CD14-positive monocyte (primary cell): ENCODE measurements at regions not wholly inside any gene's neighbourhood (a gene's known extent, or its start where the extent isn't known, plus 50 kb on each side); places are given as distances from the start of the nearest gene placed in this dataset.

ENCODE experiments used
- DNase-seq, 3 donors: peaks; one replicate each; pipeline ENCODE4 v3.0.0-alpha.2; 2011 to 2022
- H2AFZ ChIP-seq: 2 replicates; pipeline ENCODE4 v1.6.0; 2012; ENCODE audit warnings: mild to moderate bottlenecking, low read depth, low read length, inconsistent platforms; ENCODE audit not compliant: insufficient read depth, poor library complexity, severe bottlenecking
- H3K27ac ChIP-seq, 2 donors: 1 replicate in 1 of 2; 2 replicates in 1 of 2; pipeline ENCODE4 v1.5.1; 2012 to 2013; ENCODE audit warnings: low read length in 2 of 2, control low read depth in 1 of 2, inconsistent platforms in 1 of 2, low read depth in 1 of 2, mild to moderate bottlenecking in 1 of 2
- H3K27me3 ChIP-seq, 2 donors: one replicate each; pipeline versions ENCODE4 v1.6.0 to v1.6.1; 2011 to 2013; ENCODE audit warnings: low read length in 2 of 2; ENCODE audit not compliant: control insufficient read depth in 2 of 2, insufficient read depth in 2 of 2
- H3K36me3 ChIP-seq, 2 donors: replicated peaks in 1 of 2; 1 replicate in 1 of 2; 2 replicates in 1 of 2; pipeline versions ENCODE4 v1.5.1 to v1.6.1; 2012 to 2013; ENCODE audit warnings: low read length in 2 of 2, control low read depth in 1 of 2, inconsistent platforms in 1 of 2, mild to moderate bottlenecking in 1 of 2; ENCODE audit not compliant: insufficient read depth in 2 of 2, control insufficient read depth in 1 of 2
- H3K4me1 ChIP-seq, 2 donors: 1 replicate in 1 of 2; 2 replicates in 1 of 2; pipeline versions ENCODE4 v1.5.1 to v1.6.1; 2012 to 2013; ENCODE audit warnings: low read length in 2 of 2, control low read depth in 1 of 2, inconsistent platforms in 1 of 2, mild to moderate bottlenecking in 1 of 2, moderate library complexity in 1 of 2; ENCODE audit not compliant: insufficient read depth in 2 of 2, control insufficient read depth in 1 of 2
- H3K4me2 ChIP-seq: replicated peaks from 2 replicates; pipeline ENCODE3; 2012; ENCODE audit warnings: low read length, moderate library complexity, mild to moderate bottlenecking; ENCODE audit not compliant: poor library complexity, severe bottlenecking; ENCODE audit errors: extremely low read depth
- H3K4me3 ChIP-seq, 3 experiments: fragments of 200-600 bp in 1 of 3; sonication (generic) in 1 of 3; replicated peaks in 1 of 3; 1 replicate in 2 of 3; 2 replicates in 1 of 3; pipeline ENCODE4 v1.5.1; 2011 to 2013; ENCODE audit warnings: low read length in 3 of 3, mild to moderate bottlenecking in 3 of 3, control low read depth in 2 of 3, low read depth in 2 of 3, inconsistent platforms in 1 of 3, moderate library complexity in 1 of 3
- H3K79me2 ChIP-seq: 2 replicates; pipeline ENCODE4 v1.6.0; 2012; ENCODE audit warnings: mild to moderate bottlenecking, control low read depth, inconsistent platforms, low read length, moderate library complexity; ENCODE audit not compliant: insufficient read depth
- H3K9ac ChIP-seq: 2 replicates; pipeline ENCODE4 v1.6.0; 2017; ENCODE audit warnings: low read length, mild to moderate bottlenecking; ENCODE audit not compliant: insufficient read depth, poor library complexity, severe bottlenecking
- H3K9me3 ChIP-seq, 2 donors: replicated peaks in 1 of 2; 1 replicate in 1 of 2; 2 replicates in 1 of 2; pipeline versions ENCODE4 v1.5.1 to v1.6.1; 2012 to 2013; ENCODE audit warnings: low read length in 2 of 2, control low read depth in 1 of 2; ENCODE audit not compliant: control insufficient read depth in 1 of 2, insufficient read depth in 1 of 2
- H4K20me1 ChIP-seq: 2 replicates; pipeline ENCODE4 v1.6.0; 2012; ENCODE audit warnings: mild to moderate bottlenecking, low read length, control low read depth, moderate library complexity; ENCODE audit not compliant: insufficient read depth
- H3K27ac Mint-ChIP-seq, 7 donors: one replicate each; pipeline ENCODE4 v1.8.0; 2020; ENCODE audit warnings: mild to moderate bottlenecking in 7 of 7, mixed read lengths in 7 of 7, moderate library complexity in 6 of 7, inconsistent platforms in 2 of 7
- H3K27me3 Mint-ChIP-seq, 3 donors: one replicate each; pipeline ENCODE4 v1.8.0; 2021 to 2022; ENCODE audit warnings: low read depth in 3 of 3, mild to moderate bottlenecking in 3 of 3, mixed read lengths in 3 of 3, moderate library complexity in 3 of 3, inconsistent platforms in 1 of 3
- H3K36me3 Mint-ChIP-seq, 2 donors: one replicate each; pipeline ENCODE4 v1.8.0; 2020; ENCODE audit warnings: mixed read lengths in 2 of 2, inconsistent platforms in 1 of 2, mild to moderate bottlenecking in 1 of 2
- H3K4me1 Mint-ChIP-seq: one replicate; pipeline ENCODE4 v1.8.0; 2020; ENCODE audit warnings: mild to moderate bottlenecking, mixed read lengths
- H3K4me3 Mint-ChIP-seq, 2 donors: one replicate each; pipeline ENCODE4 v1.8.0; 2020; ENCODE audit warnings: mild to moderate bottlenecking in 2 of 2, mixed read lengths in 2 of 2, moderate library complexity in 1 of 2
- H3K9me3 Mint-ChIP-seq, 7 donors: one replicate each; pipeline ENCODE4 v1.8.0; 2020 to 2022; ENCODE audit warnings: mixed read lengths in 7 of 7, mild to moderate bottlenecking in 6 of 7, moderate library complexity in 6 of 7, inconsistent platforms in 2 of 7
- WGBS: methylation state at CpG from one replicate; pipeline ENCODE4 v1.1.5; 2013; ENCODE audit warnings: missing lambda C conversion rate; ENCODE audit not compliant: insufficient coverage; 5-methylcytosine and 5-hydroxymethylcytosine counted together
- intact Hi-C, 2 donors: fragments of 100-400 bp; cut with micrococcal nuclease; formaldehyde crosslinking; loops; one replicate each; pipeline versions ENCODE4 v1.15.0 to v1.15.1; 2023
- TF ChIP-seq, protein P1 (sequence below): fragments of 200-600 bp; IDR thresholded peaks from one replicate; pipeline ENCODE4 v1.8.0; 2022; ENCODE audit warnings: antibody characterized with exemption, mild to moderate bottlenecking

DNA sequence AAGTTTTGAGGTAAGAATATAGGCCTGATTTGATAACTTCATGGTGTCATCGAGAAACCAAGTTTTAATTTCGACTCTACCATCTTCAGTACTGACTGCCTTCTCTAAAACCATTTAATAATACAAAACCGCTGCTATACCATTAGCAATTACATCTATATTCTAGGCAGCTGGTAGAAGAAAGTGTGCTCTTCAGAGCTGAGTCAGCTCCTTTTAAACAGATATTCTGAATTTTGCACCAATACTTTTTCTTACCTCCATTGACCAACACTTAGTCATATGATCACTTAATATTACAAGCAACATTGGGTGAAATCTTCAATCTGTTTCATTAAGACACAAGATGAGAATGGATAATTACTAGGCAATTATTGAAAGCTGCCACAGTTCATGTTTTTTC lies 1667.8 kb downstream of the PCDH9 start:
- no peak overlapping the region for H3K4me2 ChIP-seq
- H3K9ac ChIP-seq: no peak overlapping the region
- no CpG with 5 or more reads among the region's 3 CpGs for WGBS
- TF ChIP-seq, protein P1, sequence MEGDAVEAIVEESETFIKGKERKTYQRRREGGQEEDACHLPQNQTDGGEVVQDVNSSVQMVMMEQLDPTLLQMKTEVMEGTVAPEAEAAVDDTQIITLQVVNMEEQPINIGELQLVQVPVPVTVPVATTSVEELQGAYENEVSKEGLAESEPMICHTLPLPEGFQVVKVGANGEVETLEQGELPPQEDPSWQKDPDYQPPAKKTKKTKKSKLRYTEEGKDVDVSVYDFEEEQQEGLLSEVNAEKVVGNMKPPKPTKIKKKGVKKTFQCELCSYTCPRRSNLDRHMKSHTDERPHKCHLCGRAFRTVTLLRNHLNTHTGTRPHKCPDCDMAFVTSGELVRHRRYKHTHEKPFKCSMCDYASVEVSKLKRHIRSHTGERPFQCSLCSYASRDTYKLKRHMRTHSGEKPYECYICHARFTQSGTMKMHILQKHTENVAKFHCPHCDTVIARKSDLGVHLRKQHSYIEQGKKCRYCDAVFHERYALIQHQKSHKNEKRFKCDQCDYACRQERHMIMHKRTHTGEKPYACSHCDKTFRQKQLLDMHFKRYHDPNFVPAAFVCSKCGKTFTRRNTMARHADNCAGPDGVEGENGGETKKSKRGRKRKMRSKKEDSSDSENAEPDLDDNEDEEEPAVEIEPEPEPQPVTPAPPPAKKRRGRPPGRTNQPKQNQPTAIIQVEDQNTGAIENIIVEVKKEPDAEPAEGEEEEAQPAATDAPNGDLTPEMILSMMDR: no peak
- no peak overlapping the region for H3K27ac ChIP-seq
- no peaks in the 10 kb centered on the region for H3K4me1 Mint-ChIP-seq
- H3K27me3 ChIP-seq: no peaks in the 10 kb centered on the region
- no peaks in the 10 kb centered on the region for H4K20me1 ChIP-seq
- H3K27ac Mint-ChIP-seq: no peak overlapping the region
- no peaks in the 10 kb centered on the region for H3K4me1 ChIP-seq
- H3K36me3 ChIP-seq: no peaks in the 10 kb centered on the region
- H3K36me3 Mint-ChIP-seq: no peaks in the 10 kb centered on the region
- no peaks in the 10 kb centered on the region for H3K27me3 Mint-ChIP-seq
- H3K4me3 ChIP-seq: no peak overlapping the region
- intact Hi-C loops: no loop called here
- no peak overlapping the region for H3K4me3 Mint-ChIP-seq
- peaks cover 0 to 14% (median 4%) of the 10 kb centered on the region in 7 donors for H3K9me3 Mint-ChIP-seq
- H3K9me3 ChIP-seq: peaks cover 7% of the 10 kb centered on the region in 2 donors
- no peak for DNase-seq
- no peaks in the 10 kb centered on the region for H3K79me2 ChIP-seq
- H2AFZ ChIP-seq: no peak overlapping the region

DNA sequence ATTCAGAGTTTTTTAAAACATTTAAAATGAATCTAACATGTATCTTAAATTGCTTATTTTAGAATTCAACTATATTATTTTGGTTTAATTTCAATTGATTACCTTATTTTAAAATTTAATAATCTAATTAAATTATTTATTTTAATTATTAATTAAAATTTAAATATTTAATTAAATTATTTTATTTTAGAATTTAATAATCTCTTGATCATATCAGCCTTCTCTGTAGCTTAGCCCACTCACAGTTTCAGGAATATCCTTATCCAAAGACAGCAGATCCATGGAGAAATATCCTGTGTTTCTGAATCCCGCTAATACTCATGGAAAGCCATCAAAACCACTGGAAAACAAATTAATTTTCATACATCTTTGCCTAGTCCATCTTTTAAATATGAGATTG lies 1669.2 kb downstream of the PCDH9 start:
- Histone ChIP-seq H4K20me1 (no peaks in the 10 kb centered on the region), H3K9me3 (peaks cover 7% of the 10 kb centered on the region in 2 donors), H3K27me3 (no peaks in the 10 kb centered on the region), H2AFZ (no peak overlapping the region), H3K36me3 (no peaks in the 10 kb centered on the region), H3K79me2 (no peaks in the 10 kb centered on the region), H3K4me2 (no peak overlapping the region), H3K27ac (no peak overlapping the region), H3K4me3 (no peak overlapping the region), H3K9ac (no peak overlapping the region), H3K4me1 (no peaks in the 10 kb centered on the region)
- no peak overlapping the region for H3K4me3 Mint-ChIP-seq
- H3K9me3 Mint-ChIP-seq: peaks cover 0 to 14% (median 2%) of the 10 kb centered on the region in 7 donors
- DNase-seq: no peak
- no peaks in the 10 kb centered on the region for H3K4me1 Mint-ChIP-seq
- H3K27ac Mint-ChIP-seq: no peak overlapping the region
- WGBS: no CpG with 5 or more reads among the region's 1 CpG
- H3K36me3 Mint-ChIP-seq: no peaks in the 10 kb centered on the region
- intact Hi-C loops: no loop called here
- no peaks in the 10 kb centered on the region for H3K27me3 Mint-ChIP-seq
- TF ChIP-seq, protein P1: no peak
